Left hindlimb (tissue), 1 donor: ENCODE measurements at regions not wholly inside any gene's neighbourhood (a gene's known extent, or its start where the extent isn't known, plus 50 kb on each side); places are given as distances from the start of the nearest gene placed in this dataset.

Experiments
- DNase-seq: peaks from one replicate; pipeline ENCODE4 v3.0.0-alpha.2; 2018

GRCh38 chr7:41878309-41879295, 175.7 kb upstream of the INHBA start:
- no peak for DNase-seq

GRCh38 chr7:41877118-41877517, 174.2 kb upstream of the INHBA start:
- no peak for DNase-seq

GRCh38 chr7:41875513-41875912, 172.6 kb upstream of the INHBA start:
- no peak for DNase-seq

GRCh38 chr7:41874201-41874785, 171.4 kb upstream of the INHBA start:
- no peak for DNase-seq

- DNase-seq, result no peak
These were observed 170.9 kb upstream of the INHBA start for GRCh38 chr7:41873741-41874140.

GRCh38 chr7:41872966-41873365, 170.1 kb upstream of the INHBA start:
- DNase-seq, result no peak

GRCh38 chr7:41870461-41871138, 167.7 kb upstream of the INHBA start:
- no peak for DNase-seq

- no peak for DNase-seq
These were observed 167.1 kb upstream of the INHBA start for GRCh38 chr7:41869997-41870396.

- no peak for DNase-seq
These were observed 166.7 kb upstream of the INHBA start for GRCh38 chr7:41869596-41869995.

- DNase-seq, result no peak
These were observed 166.2 kb upstream of the INHBA start for GRCh38 chr7:41869091-41869490.

- DNase-seq, result no peak
These were observed 164.9 kb upstream of the INHBA start for GRCh38 chr7:41867639-41868280.

- DNase-seq, result no peak
These were observed 159.4 kb upstream of the INHBA start for GRCh38 chr7:41862261-41862660.

GRCh38 chr7:41861642-41862041, 158.8 kb upstream of the INHBA start:
- DNase-seq, result no peak

- DNase-seq, result no peak
These were observed 155.3 kb upstream of the INHBA start for GRCh38 chr7:41858201-41858600.

- no peak for DNase-seq
These were observed 152.9 kb upstream of the INHBA start for GRCh38 chr7:41855798-41856197.

- DNase-seq, result no peak
These were observed 144.7 kb upstream of the INHBA start for GRCh38 chr7:41847606-41848005.

GRCh38 chr7:41847151-41847550, 144.3 kb upstream of the INHBA start:
- DNase-seq, result no peak

- no peak for DNase-seq
These were observed 140.1 kb upstream of the INHBA start for GRCh38 chr7:41842956-41843355.

GRCh38 chr7:41837916-41838315, 135.0 kb upstream of the INHBA start:
- no peak for DNase-seq

- no peak for DNase-seq
These were observed 133.2 kb upstream of the INHBA start for GRCh38 chr7:41835976-41836530.

- DNase-seq, result peak; percentile 31
These were observed 132.2 kb upstream of the INHBA start for GRCh38 chr7:41834805-41835694.

GRCh38 chr7:41832941-41833340, 130.1 kb upstream of the INHBA start:
- DNase-seq, result no peak
